ENCODE measurements at regions not wholly inside any gene's neighbourhood (a gene's known extent, or its start where the extent isn't known, plus 50 kb on each side); places are given as distances from the start of the nearest gene placed in this dataset.

GRCh38 chr18:55735199-55735855 is 147.3 kb upstream of the TCF4 start:
- no peak for TF ChIP-seq CEBPB (IDR thresholded peaks at IDR 0.05)
- no peak for TF ChIP-seq MYC (IDR thresholded peaks at IDR 0.05; ENCODE audit: borderline replicate concordance, low read length)
